ENCODE measurements at regions not wholly inside any gene's neighbourhood (a gene's known extent, or its start where the extent isn't known, plus 50 kb on each side); places are given as distances from the start of the nearest gene placed in this dataset.

DNA sequence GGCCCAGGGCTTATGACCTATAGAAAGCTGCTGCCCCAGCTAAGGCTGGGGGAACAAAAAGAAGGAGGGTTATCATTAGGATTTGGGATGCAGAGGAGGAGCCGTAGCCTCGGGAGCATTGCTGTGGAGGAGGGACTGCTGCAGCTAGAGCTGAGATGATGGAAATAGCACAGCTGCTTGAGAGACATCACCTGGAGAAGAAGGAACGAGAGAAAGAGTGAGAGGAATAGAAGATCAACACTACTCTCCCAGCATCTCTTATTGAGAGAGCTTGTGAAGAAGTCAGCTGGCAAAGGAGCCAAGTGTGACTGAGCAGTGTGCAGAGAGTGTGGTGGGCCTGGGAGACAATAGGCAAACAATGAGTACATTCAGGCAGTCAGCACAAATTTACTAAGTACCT lies 100.7 kb upstream of the PLET1 start:
- no peak for DNase-seq

DNA sequence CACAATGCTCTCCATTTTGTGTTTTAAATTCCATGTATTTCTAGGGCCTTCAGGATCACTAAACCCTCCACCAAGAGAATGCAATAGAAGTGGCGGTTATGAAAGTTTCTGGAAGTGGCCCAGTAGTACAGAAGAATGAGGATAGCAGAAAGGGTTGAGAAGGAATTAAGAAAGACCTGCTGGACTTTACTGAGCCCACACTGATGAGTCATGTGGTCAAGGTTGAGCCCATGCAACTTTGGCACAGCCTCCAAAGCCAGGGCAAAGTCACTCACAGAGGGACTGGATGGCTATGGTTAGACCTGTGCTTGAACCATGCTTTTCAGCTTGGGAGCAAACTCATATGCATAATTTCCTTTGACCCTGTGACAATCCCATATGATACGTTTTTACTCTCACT lies 102.9 kb upstream of the PLET1 start:
- peak; percentile 45 for DNase-seq

DNA sequence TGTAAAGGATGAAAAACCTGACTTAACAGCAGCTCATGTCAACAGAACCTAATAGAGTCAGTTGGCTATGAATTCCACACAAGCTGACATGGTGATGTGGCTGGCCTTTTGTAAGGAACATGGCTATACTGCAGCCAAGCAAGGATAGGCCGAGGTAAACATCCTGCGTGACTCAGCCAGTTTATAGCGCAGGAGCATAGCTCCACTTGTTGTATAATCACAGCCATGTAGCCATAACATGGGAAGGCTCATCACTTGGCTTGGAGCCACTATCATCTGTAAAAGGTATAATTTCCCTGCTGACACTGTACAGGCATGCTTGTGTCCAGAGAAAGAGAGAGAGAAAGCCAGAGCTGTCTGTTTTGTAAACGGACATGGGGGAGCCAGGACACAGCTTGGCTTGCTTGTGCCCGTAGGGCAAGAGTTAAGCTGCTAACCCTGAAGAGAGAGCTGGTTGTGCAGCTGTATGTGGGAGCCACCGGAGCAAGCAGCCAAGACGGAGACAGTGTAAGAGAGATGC lies 104.4 kb upstream of the PLET1 start:
- DNase-seq, result peak; percentile 92

DNA sequence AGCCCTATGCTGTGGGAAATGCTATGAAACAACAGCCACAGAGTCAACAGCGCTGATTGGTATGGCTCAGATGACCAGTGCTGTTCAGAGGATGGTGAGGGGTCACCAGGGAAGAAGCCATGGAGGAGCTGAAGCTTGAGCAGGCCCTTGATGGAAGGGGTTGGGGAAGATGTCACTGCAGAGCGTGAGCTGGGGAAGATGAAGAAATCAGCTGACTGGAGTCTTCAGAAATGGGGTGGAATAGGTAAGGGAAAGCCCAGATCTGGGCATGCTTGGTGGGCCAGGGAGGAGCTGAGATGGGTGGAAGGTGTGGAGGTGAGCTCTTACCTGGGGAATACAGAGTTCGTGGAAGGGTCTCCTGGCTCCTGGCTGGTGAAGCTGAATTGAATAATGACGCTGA lies 105.4 kb upstream of the PLET1 start:
- DNase-seq, result no peak

DNA sequence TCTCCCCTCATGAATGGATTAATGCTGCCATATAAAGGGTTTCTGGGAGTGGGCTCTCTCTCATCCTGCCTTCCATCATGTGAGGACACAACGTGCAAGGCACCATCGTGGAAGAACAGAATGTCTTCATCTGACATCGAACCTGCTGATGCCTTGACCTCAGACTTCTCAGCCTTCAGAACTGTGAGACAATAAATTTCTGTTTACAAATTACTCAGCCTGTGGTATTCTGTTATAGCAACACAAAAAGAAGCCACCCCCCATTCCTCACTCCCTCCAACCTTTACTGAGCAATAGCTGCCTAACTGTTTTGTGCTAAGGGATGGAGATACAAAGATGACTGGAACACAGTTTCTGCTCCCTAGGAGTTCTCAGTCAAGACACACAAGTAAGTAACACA lies 106.1 kb upstream of the PLET1 start:
- peak; percentile 25 for DNase-seq

DNA sequence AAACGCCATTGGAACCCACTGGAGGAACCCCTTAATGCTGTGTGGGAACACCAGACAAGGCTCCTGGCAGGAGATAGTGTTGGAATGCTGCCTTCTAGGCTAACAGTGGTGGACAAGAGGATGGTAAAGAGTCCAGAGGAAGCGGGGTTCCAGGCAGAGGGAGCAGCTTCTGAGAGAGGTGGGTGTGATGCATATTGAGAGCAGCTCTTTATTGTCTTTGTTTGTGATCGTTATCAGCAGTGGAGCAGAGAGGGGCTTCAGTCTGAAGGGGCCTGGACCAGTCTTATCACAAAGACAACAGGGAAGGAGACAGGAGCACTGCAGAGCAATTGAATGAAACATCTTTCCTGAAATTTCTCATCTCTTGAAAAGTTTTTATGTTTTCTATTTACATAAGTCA lies 106.8 kb upstream of the PLET1 start:
- DNase-seq, result no peak

DNA sequence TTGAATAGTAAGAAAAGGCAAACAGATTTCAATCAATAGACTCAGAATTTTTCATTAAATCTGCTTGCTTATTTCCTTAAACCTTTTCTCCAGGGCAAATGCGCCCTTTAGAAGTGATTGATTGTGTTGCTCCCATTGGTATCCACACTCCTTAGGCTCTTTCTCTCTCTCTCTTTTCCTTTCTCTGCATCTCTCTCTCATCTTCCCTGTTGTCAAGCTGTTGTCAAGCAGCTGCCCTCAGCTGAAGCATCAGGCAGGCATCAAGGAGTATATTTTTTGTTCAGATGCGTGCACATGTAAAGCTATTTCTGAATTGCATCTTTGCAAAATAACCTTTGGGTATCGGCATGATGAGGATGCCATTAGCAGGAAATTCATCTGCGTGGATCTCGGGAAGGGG lies 107.2 kb upstream of the PLET1 start:
- DNase-seq, result no peak

DNA sequence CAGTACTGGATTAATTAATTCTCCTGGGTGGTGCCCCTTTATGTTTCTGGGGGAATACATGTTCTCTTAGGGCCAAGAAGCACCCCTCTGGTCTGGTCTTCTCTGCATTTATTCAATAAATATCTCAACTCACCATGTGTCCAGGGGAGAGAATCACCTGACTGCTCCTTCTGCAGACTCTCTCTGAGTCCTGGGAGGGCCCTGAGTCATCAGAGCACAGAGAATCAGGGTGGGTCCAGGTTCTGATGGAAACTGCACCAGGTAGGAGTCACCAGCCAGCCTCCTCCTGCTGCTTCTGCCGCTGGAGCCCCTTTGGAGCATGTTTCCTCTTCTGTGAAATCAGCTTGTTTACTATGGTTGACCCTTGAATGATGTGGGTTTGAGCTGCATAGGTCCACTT lies 107.7 kb upstream of the PLET1 start:
- no peak for DNase-seq

DNA sequence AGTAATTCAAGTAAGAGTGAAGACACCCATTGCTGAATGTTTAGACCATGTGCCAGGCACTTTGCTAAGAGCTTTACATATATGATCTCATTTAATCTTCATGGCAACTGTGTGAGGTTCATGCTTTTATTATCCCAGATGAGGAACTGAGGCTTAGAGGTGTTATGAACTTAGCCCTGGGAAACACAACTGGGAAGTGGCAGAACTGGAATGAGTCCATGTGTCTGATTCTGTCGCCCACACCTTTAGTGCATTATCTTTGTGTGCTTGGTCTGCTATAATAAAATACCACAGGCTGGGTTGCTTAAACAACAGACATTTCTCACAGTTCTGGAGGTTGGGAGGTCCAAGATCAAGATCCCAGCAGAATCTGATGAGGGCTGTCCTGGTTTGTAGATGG lies 108.7 kb upstream of the PLET1 start:
- DNase-seq, result no peak

DNA sequence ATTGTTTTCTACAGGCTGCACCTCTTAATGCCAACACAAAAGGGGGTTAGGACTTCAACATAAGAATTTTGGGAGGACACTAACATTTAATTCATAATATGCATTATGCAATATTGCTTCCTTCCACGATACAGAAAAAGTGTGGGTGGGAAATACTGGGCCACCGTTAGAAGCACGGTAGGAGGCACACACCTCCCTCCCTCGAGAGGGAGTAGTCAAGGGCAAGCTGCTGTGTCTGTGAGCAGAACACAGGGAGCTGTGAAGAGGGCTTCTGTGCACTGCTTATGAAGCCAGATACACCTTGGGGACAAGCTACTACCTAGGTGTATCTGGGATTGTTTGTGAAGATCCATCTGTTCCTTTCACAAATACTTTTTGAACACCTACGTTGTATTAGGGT lies 109.3 kb upstream of the PLET1 start:
- no peak for DNase-seq

DNA sequence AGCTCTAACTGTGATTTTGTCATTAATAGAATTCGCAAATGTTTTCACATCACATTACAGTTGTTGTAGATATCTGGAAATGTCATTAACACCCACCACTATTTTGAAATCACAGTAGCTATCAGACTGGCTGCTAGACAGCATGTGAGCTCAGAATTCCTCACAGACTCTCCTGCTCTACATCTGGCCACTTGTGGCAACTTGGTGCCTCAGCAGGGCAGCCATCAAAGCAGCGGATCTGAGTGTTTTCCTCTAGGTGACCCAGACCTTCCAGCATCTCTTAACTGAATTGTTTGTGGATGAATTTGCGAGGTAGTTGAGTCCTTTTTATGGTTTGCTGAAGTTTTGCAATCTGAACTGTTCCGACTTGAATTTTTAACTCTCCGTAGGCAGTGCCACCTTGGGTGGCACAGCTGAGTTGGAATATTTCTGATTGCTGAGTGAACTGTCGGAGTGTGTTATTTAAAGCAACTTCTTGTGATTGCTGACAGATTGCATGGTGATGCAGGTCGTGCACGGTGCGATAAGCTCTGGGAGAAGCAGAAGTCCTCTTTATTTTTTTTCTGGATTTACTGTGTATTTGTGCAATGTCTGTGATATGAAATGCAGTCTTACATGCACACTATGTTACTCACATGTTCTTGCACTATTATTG lies 114.0 kb upstream of the PLET1 start:
- DNase-seq, result no peak

DNA sequence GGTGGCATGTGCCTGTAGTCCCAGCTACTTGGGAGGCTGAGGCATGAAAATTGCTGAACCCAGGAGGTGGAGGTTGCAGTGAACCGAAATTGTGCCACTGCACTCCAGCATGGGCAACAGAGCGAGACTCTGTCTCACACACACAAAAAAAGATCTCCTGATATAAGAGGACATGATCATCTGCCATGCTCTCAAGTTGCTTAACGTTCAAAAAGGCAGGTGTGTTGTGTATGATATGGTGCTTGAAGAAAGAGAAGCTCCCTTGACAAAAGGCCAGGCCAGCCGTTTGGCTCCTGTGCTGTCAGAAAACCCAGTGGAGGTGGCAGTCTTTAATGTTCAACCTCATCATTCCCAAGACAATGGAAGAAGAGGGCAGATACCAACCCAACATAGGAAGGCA lies 117.3 kb upstream of the PLET1 start:
- no peak for DNase-seq

DNA sequence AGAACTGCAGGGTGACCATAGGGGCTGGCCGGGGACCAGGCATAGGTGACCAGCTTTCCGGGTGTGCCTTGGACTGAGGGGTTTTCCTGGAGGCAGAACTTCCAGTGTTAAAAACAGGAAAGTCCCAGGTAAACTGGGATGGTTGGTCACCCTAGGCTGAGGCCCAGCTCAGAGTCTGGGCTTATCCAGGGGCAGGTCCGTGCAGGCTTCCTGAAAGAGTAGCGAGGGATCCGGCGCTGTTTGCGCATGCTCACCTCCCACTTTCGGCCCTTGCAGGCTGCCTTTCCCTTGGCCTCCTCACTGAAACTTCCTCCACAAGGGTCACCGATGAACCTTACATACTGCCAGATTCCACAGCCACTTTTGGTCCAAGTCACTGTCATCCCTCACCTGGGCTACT lies 119.8 kb upstream of the PLET1 start:
- DNase-seq, result no peak

DNA sequence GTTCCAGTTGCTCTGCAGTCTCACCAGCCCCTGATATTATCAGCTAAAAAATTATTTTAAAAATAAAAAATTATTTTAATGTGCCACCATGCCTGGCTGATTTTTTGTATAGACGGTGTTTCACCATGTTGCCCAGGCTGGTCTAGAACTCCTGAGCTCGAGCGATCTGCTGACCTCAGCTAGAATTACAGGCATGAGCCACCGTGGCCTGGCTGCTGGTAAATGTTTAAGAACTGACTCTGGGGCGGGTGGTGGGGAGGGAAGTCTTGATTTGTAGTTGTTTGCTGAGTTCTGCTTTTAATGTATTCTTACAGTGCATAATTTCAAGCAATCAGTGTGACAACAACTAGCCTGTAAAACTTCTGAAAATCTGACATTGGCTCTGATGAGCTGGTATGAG lies 120.9 kb upstream of the PLET1 start:
- DNase-seq, result no peak

DNA sequence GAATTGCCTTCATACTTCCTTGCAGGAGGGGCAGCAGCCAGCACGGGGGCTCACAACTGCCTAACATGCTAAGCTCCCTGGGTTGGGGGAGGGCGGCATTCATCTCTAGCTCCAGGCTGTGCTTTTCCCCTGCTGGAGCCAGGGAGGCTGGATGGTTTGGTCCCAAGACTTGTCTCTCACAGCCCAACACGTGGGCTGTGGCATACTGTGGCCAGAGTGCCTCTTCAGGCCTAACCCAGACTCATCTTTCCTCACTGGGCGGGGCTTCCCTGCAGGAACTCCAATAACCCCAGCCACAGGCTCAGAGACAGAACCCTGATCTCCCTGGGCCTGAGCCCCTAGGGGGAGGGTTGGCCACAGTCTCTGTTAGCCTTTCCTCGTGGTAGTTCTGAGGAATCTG lies 121.9 kb upstream of the PLET1 start:
- DNase-seq, result no peak

DNA sequence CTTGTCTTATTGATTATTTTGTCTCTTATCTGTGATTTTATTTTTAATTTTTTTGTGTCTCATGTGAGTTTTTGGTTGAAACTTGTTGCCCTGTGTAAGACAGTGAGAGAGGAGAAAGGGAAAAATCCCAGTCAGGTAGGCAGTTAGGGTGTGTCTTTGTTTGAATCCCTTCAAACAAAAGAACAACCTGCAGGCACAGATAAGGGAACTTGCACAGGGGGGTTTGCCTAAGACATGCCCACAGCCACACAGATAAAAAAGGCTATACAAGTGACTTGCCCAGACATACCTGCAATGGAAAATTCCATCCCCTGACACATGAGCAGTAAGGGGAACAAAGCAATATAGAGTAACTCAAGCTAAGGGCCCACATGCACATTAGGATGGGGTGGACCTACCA lies 127.8 kb upstream of the PLET1 start:
- no peak for DNase-seq

DNA sequence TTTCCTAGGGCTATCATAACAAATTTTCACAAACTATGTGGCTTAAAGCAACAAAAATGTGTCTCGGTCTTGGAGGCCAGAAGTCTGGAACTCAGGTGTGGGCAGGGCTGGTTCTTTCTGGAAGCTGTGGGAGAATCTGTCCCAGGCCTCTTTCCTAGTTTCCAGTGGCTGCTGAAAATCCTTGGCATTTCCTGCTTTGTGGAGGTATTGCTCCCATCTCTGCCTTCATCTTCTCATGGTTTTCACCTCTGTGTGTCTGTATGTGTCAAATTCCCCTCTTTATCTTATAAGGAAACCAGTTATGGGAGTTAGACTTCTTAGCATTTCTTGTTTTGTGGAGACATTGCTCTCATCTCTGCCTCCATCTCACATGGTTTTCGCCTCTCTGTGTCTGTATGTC lies 130.4 kb upstream of the PLET1 start:
- DNase-seq, result no peak

DNA sequence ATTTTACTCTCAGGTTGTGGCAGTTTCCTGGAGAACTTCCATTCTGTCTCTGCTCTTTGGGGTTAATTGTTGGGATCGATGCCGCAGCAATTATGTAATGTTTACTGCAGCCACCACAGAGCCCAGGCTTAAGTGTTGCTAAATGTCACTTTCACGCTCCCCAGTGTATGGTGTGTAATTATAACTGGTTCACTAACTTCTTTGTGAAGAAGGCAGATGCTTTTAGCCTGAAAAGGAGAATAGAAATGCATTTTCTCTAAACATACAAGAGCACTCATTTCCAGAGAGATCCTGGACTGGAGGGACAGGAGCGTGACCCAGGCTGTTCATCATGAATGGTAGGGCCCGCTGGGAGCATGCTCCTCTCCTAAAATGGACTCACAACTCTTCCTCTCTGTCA lies 132.2 kb upstream of the PLET1 start:
- no peak for DNase-seq

DNA sequence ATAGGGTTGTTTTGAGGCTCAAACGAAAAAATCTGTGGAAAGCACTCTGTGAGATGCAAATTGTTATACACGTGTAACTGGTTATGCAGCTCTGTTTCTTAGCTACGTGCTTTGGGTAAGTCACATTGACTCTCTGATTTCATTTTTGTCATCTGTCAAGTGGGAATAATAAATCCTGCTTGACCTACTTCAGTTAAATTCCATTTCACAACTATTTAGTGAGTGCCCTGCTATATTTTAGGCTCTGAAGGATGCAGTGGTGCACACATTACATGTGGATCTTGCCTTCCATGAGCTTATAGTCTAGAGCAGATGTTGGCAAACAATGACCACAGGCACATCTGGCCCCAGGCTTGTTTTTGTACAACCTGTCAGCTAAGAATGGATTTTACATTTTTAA lies 133.6 kb upstream of the PLET1 start:
- no peak for DNase-seq

DNA sequence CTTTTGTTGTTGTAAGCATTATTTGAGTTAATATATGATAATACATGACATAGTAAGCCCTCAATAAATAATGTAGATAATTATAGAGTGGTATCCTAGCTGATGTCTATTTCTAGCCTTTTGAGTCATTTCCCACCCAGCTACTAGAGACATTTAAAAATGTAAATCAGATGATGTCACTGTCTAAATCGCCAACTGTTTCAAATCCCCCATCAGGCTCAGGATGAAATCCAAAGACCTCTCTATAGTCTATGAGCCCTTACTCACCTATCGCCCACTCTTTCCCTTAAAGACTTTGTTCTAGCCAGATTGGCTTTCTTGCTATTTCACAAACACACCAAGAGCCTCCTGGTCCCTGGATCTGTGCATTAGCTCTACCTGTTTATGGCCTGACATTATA lies 135.4 kb upstream of the PLET1 start:
- DNase-seq, result no peak

DNA sequence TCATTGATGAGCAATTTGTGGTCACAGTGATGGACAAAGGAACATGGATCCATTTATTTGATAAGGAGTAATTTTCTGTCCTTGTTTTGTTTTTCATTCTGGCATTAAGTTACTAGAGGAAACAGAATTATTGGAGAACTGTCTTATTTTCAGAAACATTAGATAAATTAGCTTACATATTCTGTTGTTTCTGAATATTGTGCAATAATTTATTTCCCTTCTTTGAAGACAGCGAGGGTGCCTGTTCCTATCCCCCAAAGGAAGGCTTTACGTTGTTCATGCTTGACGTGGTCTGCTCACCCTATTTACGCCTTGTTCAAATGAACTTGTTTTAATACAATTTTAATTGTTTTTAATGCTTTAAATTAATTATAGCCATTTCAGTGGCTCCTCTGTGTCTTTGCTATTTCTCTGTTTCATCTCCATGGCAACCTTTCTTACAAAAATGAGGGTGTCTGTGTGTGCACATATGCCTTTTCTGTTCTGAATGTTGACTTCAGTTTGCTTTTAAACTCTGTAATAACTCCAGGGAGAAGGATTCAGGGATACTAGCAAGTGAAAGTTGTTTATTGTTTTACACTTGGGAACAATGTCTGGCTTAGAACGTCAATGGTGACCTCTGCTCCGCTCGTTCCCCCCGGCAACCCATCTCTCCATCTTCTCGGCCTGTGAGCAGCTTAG lies 138.3 kb upstream of the PLET1 start:
- no peak for DNase-seq

DNA sequence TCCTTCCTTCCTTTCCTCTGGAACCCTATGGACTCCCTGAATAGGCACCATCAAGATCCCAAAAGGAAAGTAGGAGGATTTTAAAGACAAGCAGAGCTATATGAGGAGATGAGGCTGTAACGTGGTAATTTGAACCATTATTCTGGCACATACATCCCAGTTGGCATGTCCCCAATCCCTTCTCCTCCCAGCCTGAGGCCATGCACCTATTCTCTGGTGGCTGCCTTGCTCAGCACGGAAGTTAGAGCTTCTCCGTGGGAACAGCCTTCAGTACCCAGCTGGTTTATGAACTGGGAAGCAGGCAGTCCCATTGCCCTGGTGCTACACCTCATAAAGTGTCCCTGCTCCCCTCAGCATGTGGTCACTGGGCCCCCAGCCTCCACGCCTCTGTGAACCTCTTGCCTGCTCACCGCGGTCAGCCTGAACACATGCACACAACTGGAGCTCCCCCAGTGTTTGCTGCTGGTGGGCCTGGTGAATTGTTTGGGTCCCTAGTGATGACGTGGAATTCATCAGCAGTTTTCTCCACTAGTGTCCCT lies 139.9 kb upstream of the PLET1 start:
- no peak for DNase-seq

DNA sequence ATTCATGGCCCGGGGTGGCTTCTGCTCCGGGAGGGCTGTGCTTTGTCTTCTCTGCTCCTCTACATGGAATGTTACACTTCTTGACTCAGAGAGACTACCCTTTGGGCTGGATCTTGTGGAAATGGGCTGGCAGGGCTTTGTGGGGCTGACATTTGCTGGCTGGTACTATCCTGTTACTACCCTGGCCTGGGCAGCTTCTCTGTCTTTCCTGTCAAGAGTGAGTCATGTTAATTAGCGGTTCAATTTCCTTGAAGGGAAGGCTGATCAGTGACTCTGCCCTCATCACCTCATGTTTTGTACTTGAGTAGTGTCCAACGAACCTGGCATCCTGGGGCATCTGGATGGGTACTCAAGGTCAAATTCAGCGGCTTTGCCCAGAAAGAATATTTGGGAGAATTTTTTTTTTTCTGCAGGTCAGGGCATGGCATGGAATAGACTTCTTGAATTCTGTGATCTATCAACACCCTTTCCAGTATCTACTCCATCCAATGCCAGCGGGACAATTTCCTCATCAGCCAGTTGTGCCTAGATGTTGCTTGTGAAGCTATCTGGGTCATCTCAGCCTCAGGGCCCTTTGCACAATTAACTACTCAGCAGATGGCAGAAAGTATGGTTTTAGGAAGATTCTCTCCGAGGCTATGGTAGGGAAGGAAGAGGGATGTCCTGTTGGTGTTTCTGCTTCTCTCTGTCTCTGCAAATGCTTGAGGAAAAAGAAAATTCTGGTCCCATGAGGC lies 140.5 kb upstream of the PLET1 start:
- DNase-seq, result peak; percentile 5

DNA sequence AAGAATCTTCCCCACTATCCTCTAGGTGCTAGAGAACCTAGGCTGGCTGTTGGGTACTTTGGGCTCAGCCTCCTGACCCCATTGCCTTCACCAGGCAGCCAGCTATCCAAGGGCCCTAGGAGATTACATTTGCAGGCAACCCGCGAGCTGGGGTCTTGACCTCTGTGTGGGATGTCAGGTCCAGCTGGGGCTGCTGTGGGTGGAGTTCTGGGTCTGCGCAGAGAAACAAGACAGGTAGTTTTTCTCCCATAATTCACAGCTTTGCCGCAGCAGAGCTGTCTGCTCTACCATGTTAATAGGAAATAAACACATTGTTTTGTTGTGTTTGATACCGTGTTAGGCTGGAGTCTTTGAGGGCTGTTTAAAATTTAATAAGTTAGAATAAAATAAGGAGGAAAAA lies 142.8 kb upstream of the PLET1 start:
- no peak for DNase-seq
